Hematopoietic multipotent progenitor cell treated with erythropoietin and hydrocortisone succinate and interleukin-3 and kit ligand, for 4 days (in vitro differentiated cells): ENCODE measurements at regions not wholly inside any gene's neighbourhood (a gene's known extent, or its start where the extent isn't known, plus 50 kb on each side); places are given as distances from the start of the nearest gene placed in this dataset.
A peak's percentile ranks its signal among the peaks of the same experiment; 100 is the strongest.

Source experiments
- DNase-seq: peaks from one replicate; pipeline ENCODE4 v3.0.0-alpha.2; 2015

GRCh38 chr18:47758000-47758399, 172.5 kb downstream of the SMAD2 start:
- peak; percentile 41 for DNase-seq

- DNase-seq, result peak; percentile 72
Observed at GRCh38 chr18:47756364-47757016, 174.0 kb downstream of the SMAD2 start.

GRCh38 chr18:47755102-47755456, 175.4 kb downstream of the SMAD2 start:
- DNase-seq, result no peak

- DNase-seq, result peak; percentile 50
Observed at GRCh38 chr18:47754311-47755101, 176.0 kb downstream of the SMAD2 start.

- DNase-seq, result no peak
Observed at GRCh38 chr18:47752796-47753645, 177.4 kb downstream of the SMAD2 start.

- no peak for DNase-seq
Observed at GRCh38 chr18:47750889-47751423, 179.5 kb downstream of the SMAD2 start.

GRCh38 chr18:47749600-47749973, 180.9 kb downstream of the SMAD2 start:
- DNase-seq, result no peak

- peak; percentile 86 for DNase-seq
Observed at GRCh38 chr18:47748847-47749599, 181.4 kb downstream of the SMAD2 start.

GRCh38 chr18:47748093-47748796, 182.2 kb downstream of the SMAD2 start:
- no peak for DNase-seq

- no peak for DNase-seq
Observed at GRCh38 chr18:47747260-47747795, 183.1 kb downstream of the SMAD2 start.

- no peak for DNase-seq
Observed at GRCh38 chr18:47746615-47747014, 183.8 kb downstream of the SMAD2 start.

GRCh38 chr18:47745227-47745626, 185.2 kb downstream of the SMAD2 start:
- no peak for DNase-seq

GRCh38 chr18:47737956-47738355, 192.5 kb downstream of the SMAD2 start:
- DNase-seq, result no peak

GRCh38 chr18:47737198-47737830, 193.1 kb downstream of the SMAD2 start:
- no peak for DNase-seq

GRCh38 chr18:47736376-47737140, 193.9 kb downstream of the SMAD2 start:
- no peak for DNase-seq

GRCh38 chr18:47735041-47735702, 195.3 kb downstream of the SMAD2 start:
- DNase-seq, result no peak

GRCh38 chr18:47731276-47731675, 199.2 kb downstream of the SMAD2 start:
- DNase-seq, result no peak

GRCh38 chr18:47730795-47731194, 199.7 kb downstream of the SMAD2 start:
- no peak for DNase-seq

- DNase-seq, result no peak
Observed at GRCh38 chr18:47729356-47729755, 201.1 kb downstream of the SMAD2 start.

- DNase-seq, result no peak
Observed at GRCh38 chr18:47728921-47729320, 201.5 kb downstream of the SMAD2 start.
